ENCODE measurements at regions not wholly inside any gene's neighbourhood (a gene's known extent, or its start where the extent isn't known, plus 50 kb on each side); places are given as distances from the start of the nearest gene placed in this dataset.

GRCh38 chr5:123868881-123869280 is 356.9 kb downstream of the CSNK1G3 start:
- Histone ChIP-seq H3K4me1 (peaks cover 13 to 25% of the 10 kb centered on the region in 2 donors), H3K27ac (no peak overlapping the region), H3K9me3 (no peaks in the 10 kb centered on the region), H3K27me3 (no peaks in the 10 kb centered on the region), H3K36me3 (no peaks in the 10 kb centered on the region), H3K4me3 (no peak overlapping the region)
- DNase-seq: no peak
- TF ChIP-seq CTCF (IDR thresholded peaks at IDR 0.05 in 4 of 5, conservative IDR thresholded peaks at IDR 0.05 in 1 of 5): no peak
- TF ChIP-seq POLR2A (IDR thresholded peaks at IDR 0.05): no peak
- in situ Hi-C loops (cut with MboI; ENCODE audit: low sequenced_read_pairs in 4 of 4): no loop called here
- intact Hi-C loops (cut with DNase I; ENCODE audit: low total_unique reads): no loop called here
- ATAC-seq: no peak

GRCh38 chr5:123868267-123868666 is 356.3 kb downstream of the CSNK1G3 start:
- no peak for ATAC-seq
- DNase-seq: no peak
- TF ChIP-seq POLR2A (IDR thresholded peaks at IDR 0.05) (no peak), CTCF (IDR thresholded peaks at IDR 0.05 in 4 of 5, conservative IDR thresholded peaks at IDR 0.05 in 1 of 5) (no peak)
- intact Hi-C loops (cut with DNase I; ENCODE audit: low total_unique reads) (no loop called here), in situ Hi-C loops (cut with MboI; ENCODE audit: low sequenced_read_pairs in 4 of 4) (no loop called here)
- Histone ChIP-seq H3K4me3 (no peak overlapping the region), H3K36me3 (no peaks in the 10 kb centered on the region), H3K27me3 (no peaks in the 10 kb centered on the region), H3K9me3 (no peaks in the 10 kb centered on the region), H3K27ac (no peak overlapping the region), H3K4me1 (peaks cover 13 to 25% of the 10 kb centered on the region in 2 donors)

GRCh38 chr5:123865641-123866040 is 353.7 kb downstream of the CSNK1G3 start:
- Histone ChIP-seq H3K4me1 (peaks cover 7 to 14% of the 10 kb centered on the region in 2 donors), H3K27ac (no peak overlapping the region), H3K27me3 (no peaks in the 10 kb centered on the region), H3K9me3 (no peaks in the 10 kb centered on the region), H3K36me3 (no peaks in the 10 kb centered on the region), H3K4me3 (no peak overlapping the region)
- ATAC-seq: no peak
- in situ Hi-C loops (cut with MboI; ENCODE audit: low sequenced_read_pairs in 4 of 4): no loop called here
- no peak for DNase-seq
- intact Hi-C loops (cut with DNase I; ENCODE audit: low total_unique reads): no loop called here
- no peak for TF ChIP-seq POLR2A (IDR thresholded peaks at IDR 0.05)
- TF ChIP-seq CTCF (IDR thresholded peaks at IDR 0.05 in 4 of 5, conservative IDR thresholded peaks at IDR 0.05 in 1 of 5): no peak

GRCh38 chr5:123864578-123864977 is 352.6 kb downstream of the CSNK1G3 start:
- intact Hi-C loops (cut with DNase I; ENCODE audit: low total_unique reads): no loop called here
- Histone ChIP-seq H3K4me3 (no peak overlapping the region), H3K36me3 (no peaks in the 10 kb centered on the region), H3K27me3 (no peaks in the 10 kb centered on the region), H3K4me1 (peaks cover 7 to 14% of the 10 kb centered on the region in 2 donors), H3K9me3 (no peaks in the 10 kb centered on the region), H3K27ac (no peak overlapping the region)
- ATAC-seq: no peak
- in situ Hi-C loops (cut with MboI; ENCODE audit: low sequenced_read_pairs in 4 of 4): no loop called here
- DNase-seq: no peak
- no peak for TF ChIP-seq POLR2A (IDR thresholded peaks at IDR 0.05)
- TF ChIP-seq CTCF (IDR thresholded peaks at IDR 0.05 in 4 of 5, conservative IDR thresholded peaks at IDR 0.05 in 1 of 5): no peak

GRCh38 chr5:123858938-123859337 is 347.0 kb downstream of the CSNK1G3 start:
- Histone ChIP-seq H3K4me1 (no peaks in the 10 kb centered on the region), H3K36me3 (no peaks in the 10 kb centered on the region), H3K4me3 (no peak overlapping the region), H3K9me3 (no peaks in the 10 kb centered on the region), H3K27me3 (no peaks in the 10 kb centered on the region), H3K27ac (no peak overlapping the region)
- intact Hi-C loops (cut with DNase I; ENCODE audit: low total_unique reads) (no loop called here), in situ Hi-C loops (cut with MboI; ENCODE audit: low sequenced_read_pairs in 4 of 4) (no loop called here)
- no peak for TF ChIP-seq CTCF (IDR thresholded peaks at IDR 0.05 in 4 of 5, conservative IDR thresholded peaks at IDR 0.05 in 1 of 5)
- no peak for TF ChIP-seq POLR2A (IDR thresholded peaks at IDR 0.05)
- ATAC-seq (no peak), DNase-seq (no peak)

Measured in gastrocnemius medialis (tissue), 4 donors.